Thyroid gland (tissue), 4 donors: ENCODE measurements at regions not wholly inside any gene's neighbourhood (a gene's known extent, or its start where the extent isn't known, plus 50 kb on each side); places are given as distances from the start of the nearest gene placed in this dataset.
"Not testable (repeated sequence)": the region's sequence is repeated elsewhere in the genome, so short reads cannot be mapped to it uniquely, and the experiment has no call there.

ENCODE experiments used
- POLR2A ChIP-seq, 2 donors: fragments of 450-650 bp; IDR thresholded peaks; one replicate each; pipeline ENCODE4 v1.6.1; 2017; ENCODE audit warnings: antibody characterized with exemption in 2 of 2, mild to moderate bottlenecking in 2 of 2, moderate library complexity in 1 of 2
- TF ChIP-seq, protein P1 (sequence below), 6 experiments: fragments of 200-600 bp in 3 of 6; fragments of 450-650 bp in 3 of 6; sonication (generic) in 3 of 6; IDR thresholded peaks; one replicate each; pipeline ENCODE4 v1.5.1; 2016 to 2019; ENCODE audit warnings: antibody characterized with exemption in 6 of 6, mild to moderate bottlenecking in 2 of 6, inconsistent platforms in 1 of 6, moderate library complexity in 1 of 6

DNA sequence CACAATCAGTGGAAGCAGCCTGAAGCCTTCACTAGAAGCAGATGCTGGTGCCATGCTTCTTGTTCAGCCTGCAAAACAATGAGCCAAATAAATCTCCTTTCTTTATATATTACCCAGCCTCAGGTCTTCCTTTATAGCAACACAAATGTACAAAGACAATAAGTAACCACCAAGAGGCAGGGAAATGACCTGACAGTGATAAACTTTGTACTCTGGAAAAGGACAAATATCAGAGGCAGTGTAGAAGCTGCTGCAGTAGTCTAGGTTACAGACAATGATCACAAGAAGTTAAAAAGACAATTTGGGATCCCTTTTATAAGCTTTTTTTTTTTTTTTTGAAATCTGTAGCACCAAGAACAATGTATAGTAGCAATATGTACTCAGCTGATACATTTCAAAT lies 760.3 kb downstream of the TTLL7 start:
- not testable (repeated sequence) for TF ChIP-seq POLR2A (IDR thresholded peaks at IDR 0.05)
- TF ChIP-seq, protein P1, sequence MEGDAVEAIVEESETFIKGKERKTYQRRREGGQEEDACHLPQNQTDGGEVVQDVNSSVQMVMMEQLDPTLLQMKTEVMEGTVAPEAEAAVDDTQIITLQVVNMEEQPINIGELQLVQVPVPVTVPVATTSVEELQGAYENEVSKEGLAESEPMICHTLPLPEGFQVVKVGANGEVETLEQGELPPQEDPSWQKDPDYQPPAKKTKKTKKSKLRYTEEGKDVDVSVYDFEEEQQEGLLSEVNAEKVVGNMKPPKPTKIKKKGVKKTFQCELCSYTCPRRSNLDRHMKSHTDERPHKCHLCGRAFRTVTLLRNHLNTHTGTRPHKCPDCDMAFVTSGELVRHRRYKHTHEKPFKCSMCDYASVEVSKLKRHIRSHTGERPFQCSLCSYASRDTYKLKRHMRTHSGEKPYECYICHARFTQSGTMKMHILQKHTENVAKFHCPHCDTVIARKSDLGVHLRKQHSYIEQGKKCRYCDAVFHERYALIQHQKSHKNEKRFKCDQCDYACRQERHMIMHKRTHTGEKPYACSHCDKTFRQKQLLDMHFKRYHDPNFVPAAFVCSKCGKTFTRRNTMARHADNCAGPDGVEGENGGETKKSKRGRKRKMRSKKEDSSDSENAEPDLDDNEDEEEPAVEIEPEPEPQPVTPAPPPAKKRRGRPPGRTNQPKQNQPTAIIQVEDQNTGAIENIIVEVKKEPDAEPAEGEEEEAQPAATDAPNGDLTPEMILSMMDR (IDR thresholded peaks at IDR 0.05), result not testable (repeated sequence)
